ENCODE measurements at regions not wholly inside any gene's neighbourhood (a gene's known extent, or its start where the extent isn't known, plus 50 kb on each side); places are given as distances from the start of the nearest gene placed in this dataset.

DNA sequence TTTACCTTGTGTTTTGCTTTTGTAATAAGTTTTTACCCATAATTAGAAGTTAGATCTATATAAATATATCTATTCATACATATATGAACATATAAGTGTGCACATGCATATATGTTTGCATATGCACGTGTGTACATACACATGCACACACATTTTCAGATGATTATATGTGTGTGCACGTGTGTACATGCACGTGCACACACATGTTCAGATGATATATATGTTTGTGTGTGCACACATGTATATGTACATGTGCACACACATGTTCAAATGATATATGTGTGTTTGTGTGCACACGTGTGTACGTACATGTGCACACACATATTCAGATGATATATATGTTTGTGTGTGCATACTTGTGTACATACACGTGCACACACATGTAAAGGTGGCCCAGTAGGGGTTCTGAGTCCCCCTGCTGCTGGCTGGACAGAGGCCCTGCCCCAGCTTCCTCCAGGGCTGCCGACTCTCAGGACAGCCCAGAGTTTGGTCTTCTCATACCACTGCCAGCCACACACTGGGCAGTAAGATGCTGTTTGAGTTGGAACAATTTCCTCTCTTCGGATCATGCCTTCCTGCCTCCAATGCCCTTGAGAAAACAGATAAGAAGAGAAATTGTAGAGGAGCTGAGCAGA lies 252.3 kb upstream of the PPP2R2D start:
- H3K27me3 ChIP-seq (ENCODE audit: insufficient read depth, low read depth, low read length): no peaks in the 10 kb centered on the region
- no peaks in the 10 kb centered on the region for H3K36me3 ChIP-seq (ENCODE audit: insufficient read depth, low read length)
- H3K9me3 ChIP-seq (ENCODE audit: low read length): no peaks in the 10 kb centered on the region
- H3K79me2 ChIP-seq (replicated peaks; ENCODE audit: insufficient read depth, low read length): no peaks in the 10 kb centered on the region
- no peak overlapping the region for H3K4me2 ChIP-seq (ENCODE audit: low read length)
- no peak overlapping the region for H3K9ac ChIP-seq (ENCODE audit: low read length)
- TF ChIP-seq RAD21 (conservative IDR thresholded peaks at IDR 0.05) (no peak), EP300 (conservative IDR thresholded peaks at IDR 0.05; ENCODE audit: poor library complexity, severe bottlenecking) (no peak), SMC3 (conservative IDR thresholded peaks at IDR 0.05; ENCODE audit: poor library complexity) (no peak), TAF1 (IDR thresholded peaks at IDR 0.05; ENCODE audit: low read depth) (no peak), POLR2AphosphoS5 (IDR thresholded peaks at IDR 0.05) (no peak), MXI1 (conservative IDR thresholded peaks at IDR 0.05; ENCODE audit: poor library complexity, severe bottlenecking) (no peak), EZH2 (IDR thresholded peaks at IDR 0.05; ENCODE audit: borderline replicate concordance, insufficient read depth, low read length, poor library complexity, severe bottlenecking) (no peak), CTCF (IDR thresholded peaks at IDR 0.05; ENCODE audit: poor library complexity, severe bottlenecking) (no peak)
- TF ChIP-seq, protein P1, sequence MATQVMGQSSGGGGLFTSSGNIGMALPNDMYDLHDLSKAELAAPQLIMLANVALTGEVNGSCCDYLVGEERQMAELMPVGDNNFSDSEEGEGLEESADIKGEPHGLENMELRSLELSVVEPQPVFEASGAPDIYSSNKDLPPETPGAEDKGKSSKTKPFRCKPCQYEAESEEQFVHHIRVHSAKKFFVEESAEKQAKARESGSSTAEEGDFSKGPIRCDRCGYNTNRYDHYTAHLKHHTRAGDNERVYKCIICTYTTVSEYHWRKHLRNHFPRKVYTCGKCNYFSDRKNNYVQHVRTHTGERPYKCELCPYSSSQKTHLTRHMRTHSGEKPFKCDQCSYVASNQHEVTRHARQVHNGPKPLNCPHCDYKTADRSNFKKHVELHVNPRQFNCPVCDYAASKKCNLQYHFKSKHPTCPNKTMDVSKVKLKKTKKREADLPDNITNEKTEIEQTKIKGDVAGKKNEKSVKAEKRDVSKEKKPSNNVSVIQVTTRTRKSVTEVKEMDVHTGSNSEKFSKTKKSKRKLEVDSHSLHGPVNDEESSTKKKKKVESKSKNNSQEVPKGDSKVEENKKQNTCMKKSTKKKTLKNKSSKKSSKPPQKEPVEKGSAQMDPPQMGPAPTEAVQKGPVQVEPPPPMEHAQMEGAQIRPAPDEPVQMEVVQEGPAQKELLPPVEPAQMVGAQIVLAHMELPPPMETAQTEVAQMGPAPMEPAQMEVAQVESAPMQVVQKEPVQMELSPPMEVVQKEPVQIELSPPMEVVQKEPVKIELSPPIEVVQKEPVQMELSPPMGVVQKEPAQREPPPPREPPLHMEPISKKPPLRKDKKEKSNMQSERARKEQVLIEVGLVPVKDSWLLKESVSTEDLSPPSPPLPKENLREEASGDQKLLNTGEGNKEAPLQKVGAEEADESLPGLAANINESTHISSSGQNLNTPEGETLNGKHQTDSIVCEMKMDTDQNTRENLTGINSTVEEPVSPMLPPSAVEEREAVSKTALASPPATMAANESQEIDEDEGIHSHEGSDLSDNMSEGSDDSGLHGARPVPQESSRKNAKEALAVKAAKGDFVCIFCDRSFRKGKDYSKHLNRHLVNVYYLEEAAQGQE (IDR thresholded peaks at IDR 0.05; ENCODE audit: borderline replicate concordance): no peak
- no peak overlapping the region for H3K27ac ChIP-seq (ENCODE audit: low read length)
- no peaks in the 10 kb centered on the region for H3K9me2 ChIP-seq (ENCODE audit: insufficient read depth, low read length)
- H3F3A ChIP-seq (ENCODE audit: insufficient read depth, low read length, poor library complexity, severe bottlenecking): no peaks in the 10 kb centered on the region
- H2AFZ ChIP-seq (ENCODE audit: low read depth, low read length): no peak overlapping the region
- no peak overlapping the region for H3K4me3 ChIP-seq (ENCODE audit: low read length)
- no peaks in the 10 kb centered on the region for H4K20me1 ChIP-seq (ENCODE audit: insufficient read depth)

- no peak overlapping the region for H2AFZ ChIP-seq (ENCODE audit: low read depth, low read length)
- no peaks in the 10 kb centered on the region for H3K27me3 ChIP-seq (ENCODE audit: insufficient read depth, low read depth, low read length)
- no peaks in the 10 kb centered on the region for H3K9me2 ChIP-seq (ENCODE audit: insufficient read depth, low read length)
- TF ChIP-seq SMC3 (conservative IDR thresholded peaks at IDR 0.05; ENCODE audit: poor library complexity) (no peak), CTCF (IDR thresholded peaks at IDR 0.05; ENCODE audit: poor library complexity, severe bottlenecking) (no peak), RAD21 (conservative IDR thresholded peaks at IDR 0.05) (no peak), EZH2 (IDR thresholded peaks at IDR 0.05; ENCODE audit: borderline replicate concordance, insufficient read depth, low read length, poor library complexity, severe bottlenecking) (no peak), POLR2AphosphoS5 (IDR thresholded peaks at IDR 0.05) (no peak), TAF1 (IDR thresholded peaks at IDR 0.05; ENCODE audit: low read depth) (no peak), MXI1 (conservative IDR thresholded peaks at IDR 0.05; ENCODE audit: poor library complexity, severe bottlenecking) (no peak), EP300 (conservative IDR thresholded peaks at IDR 0.05; ENCODE audit: poor library complexity, severe bottlenecking) (no peak)
- TF ChIP-seq, protein P1 (IDR thresholded peaks at IDR 0.05; ENCODE audit: borderline replicate concordance): no peak
- H3K27ac ChIP-seq (ENCODE audit: low read length): no peak overlapping the region
- no peak overlapping the region for H3K4me2 ChIP-seq (ENCODE audit: low read length)
- no peak overlapping the region for H3K4me3 ChIP-seq (ENCODE audit: low read length)
- H3K36me3 ChIP-seq (ENCODE audit: insufficient read depth, low read length): no peaks in the 10 kb centered on the region
- no peaks in the 10 kb centered on the region for H3K9me3 ChIP-seq (ENCODE audit: low read length)
- no peaks in the 10 kb centered on the region for H4K20me1 ChIP-seq (ENCODE audit: insufficient read depth)
- no peaks in the 10 kb centered on the region for H3F3A ChIP-seq (ENCODE audit: insufficient read depth, low read length, poor library complexity, severe bottlenecking)
- H3K79me2 ChIP-seq (replicated peaks; ENCODE audit: insufficient read depth, low read length): no peaks in the 10 kb centered on the region
- no peak overlapping the region for H3K9ac ChIP-seq (ENCODE audit: low read length)
These were observed 251.2 kb upstream of the PPP2R2D start for GRCh38 chr10:131649617-131650016.
